ENCODE measurements at regions not wholly inside any gene's neighbourhood (a gene's known extent, or its start where the extent isn't known, plus 50 kb on each side); places are given as distances from the start of the nearest gene placed in this dataset.
"Not testable (repeated sequence)": the region's sequence is repeated elsewhere in the genome, so short reads cannot be mapped to it uniquely, and the experiment has no call there.

DNA sequence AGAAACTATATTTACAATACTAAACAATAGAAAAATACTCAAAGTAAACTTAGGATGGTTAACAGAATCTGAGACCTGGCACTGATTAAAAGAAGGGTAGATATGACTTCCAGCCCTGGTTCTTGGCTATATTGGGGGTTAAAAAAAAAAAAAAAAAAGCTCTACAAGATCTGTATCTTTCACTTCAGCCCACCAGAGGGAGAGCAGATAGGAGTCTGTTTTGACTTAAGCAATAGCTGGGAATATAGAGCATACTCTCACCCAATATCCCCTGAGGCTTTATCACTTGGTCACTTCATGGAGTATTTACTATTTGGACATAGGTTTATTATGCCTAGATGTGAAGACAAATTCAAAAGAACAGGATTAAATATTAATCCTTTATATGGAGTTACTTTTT is 598.9 kb upstream of the LINC00305 start (continued):
- TF ChIP-seq, protein P1, sequence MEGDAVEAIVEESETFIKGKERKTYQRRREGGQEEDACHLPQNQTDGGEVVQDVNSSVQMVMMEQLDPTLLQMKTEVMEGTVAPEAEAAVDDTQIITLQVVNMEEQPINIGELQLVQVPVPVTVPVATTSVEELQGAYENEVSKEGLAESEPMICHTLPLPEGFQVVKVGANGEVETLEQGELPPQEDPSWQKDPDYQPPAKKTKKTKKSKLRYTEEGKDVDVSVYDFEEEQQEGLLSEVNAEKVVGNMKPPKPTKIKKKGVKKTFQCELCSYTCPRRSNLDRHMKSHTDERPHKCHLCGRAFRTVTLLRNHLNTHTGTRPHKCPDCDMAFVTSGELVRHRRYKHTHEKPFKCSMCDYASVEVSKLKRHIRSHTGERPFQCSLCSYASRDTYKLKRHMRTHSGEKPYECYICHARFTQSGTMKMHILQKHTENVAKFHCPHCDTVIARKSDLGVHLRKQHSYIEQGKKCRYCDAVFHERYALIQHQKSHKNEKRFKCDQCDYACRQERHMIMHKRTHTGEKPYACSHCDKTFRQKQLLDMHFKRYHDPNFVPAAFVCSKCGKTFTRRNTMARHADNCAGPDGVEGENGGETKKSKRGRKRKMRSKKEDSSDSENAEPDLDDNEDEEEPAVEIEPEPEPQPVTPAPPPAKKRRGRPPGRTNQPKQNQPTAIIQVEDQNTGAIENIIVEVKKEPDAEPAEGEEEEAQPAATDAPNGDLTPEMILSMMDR (IDR thresholded peaks at IDR 0.05), result no peak

GRCh38 chr18:64742898-64743297 is 594.0 kb upstream of the LINC00305 start:
- ATAC-seq (no peak), FAIRE-seq (no peak), DNase-seq (ENCODE audit: low read depth in 1 of 2, low spot score in 1 of 2) (no peak)
- TF ChIP-seq GATA3 (IDR thresholded peaks at IDR 0.05; ENCODE audit: borderline replicate concordance) (no peak), CHD2 (IDR thresholded peaks at IDR 0.05; ENCODE audit: low read length, partially characterized antibody) (no peak), HMGXB4 (CRISPR knock-in tag; IDR thresholded peaks at IDR 0.05; ENCODE audit: borderline replicate concordance) (no peak), HOXB5 (CRISPR knock-in tag; IDR thresholded peaks at IDR 0.05) (no peak), POLR2AphosphoS2 (conservative IDR thresholded peaks at IDR 0.05; ENCODE audit: low read length) (no peak), EP300 (IDR thresholded peaks at IDR 0.05) (no peak), ATOH8 (CRISPR knock-in tag; IDR thresholded peaks at IDR 0.05; ENCODE audit: low read depth) (no peak)
- Histone ChIP-seq H3K4me2 (no peak overlapping the region), H3K9me3 (no peaks in the 10 kb centered on the region), H3K4me3 (no peak overlapping the region), H3K4me1 (no peaks in the 10 kb centered on the region), H3K27ac (no peak overlapping the region)
- CTCF ChIA-PET, result no interaction called here
- POLR2A ChIA-PET, result no interaction called here

DNA sequence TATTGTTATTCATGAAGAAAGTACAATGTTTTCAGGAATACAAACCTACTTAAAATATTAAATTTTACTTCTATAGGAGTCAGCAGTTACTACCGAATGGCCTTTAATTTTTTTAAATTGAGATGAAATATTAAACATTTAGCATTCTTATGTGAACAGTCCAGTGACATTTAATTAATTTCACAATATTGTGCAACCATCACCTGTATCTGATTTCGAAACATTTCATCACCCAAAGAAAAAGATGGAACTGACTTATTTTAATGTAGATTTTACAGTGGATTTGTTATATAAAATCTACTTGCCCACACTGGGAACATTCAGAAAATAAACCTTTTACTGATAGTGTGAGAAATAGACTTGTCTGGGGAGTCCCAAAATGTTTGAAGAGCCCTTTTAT is 585.2 kb upstream of the LINC00305 start:
- no peak for TF ChIP-seq CHD4 (IDR thresholded peaks at IDR 0.05; ENCODE audit: borderline replicate concordance)
- no peak for TF ChIP-seq GATA3 (IDR thresholded peaks at IDR 0.05; ENCODE audit: borderline replicate concordance)
- TF ChIP-seq HOXB5 (CRISPR knock-in tag; IDR thresholded peaks at IDR 0.05), result no peak
- no peak for TF ChIP-seq NR3C1 (IDR thresholded peaks at IDR 0.05)
- TF ChIP-seq PHF8 (IDR thresholded peaks at IDR 0.05; ENCODE audit: borderline replicate concordance, low read depth), result no peak
- TF ChIP-seq HEYL (CRISPR knock-in tag; IDR thresholded peaks at IDR 0.05), result no peak
- TF ChIP-seq HDAC2 (IDR thresholded peaks at IDR 0.05), result no peak
- no peak for TF ChIP-seq E2F6 (IDR thresholded peaks at IDR 0.05; ENCODE audit: borderline replicate concordance, low read depth)
- 19% methylated on average over 2 of the region's 2 CpGs for WGBS (ENCODE audit: missing lambda C conversion rate)
- no peak for ATAC-seq
- FAIRE-seq, result no peak
- no peak for DNase-seq (ENCODE audit: low read depth in 1 of 2, low spot score in 1 of 2)
- ChIA-PET POLR2A (no interaction called here), CTCF (no interaction called here)
- Histone ChIP-seq H3K4me2 (no peak overlapping the region), H3K9me3 (no peaks in the 10 kb centered on the region), H3K27ac (no peak overlapping the region), H3K4me3 (no peak overlapping the region), H3K4me1 (no peaks in the 10 kb centered on the region)

- H3K9me3 ChIP-seq; CTCF ChIA-PET; H3K4me3 ChIP-seq; FAIRE-seq; H3K27ac ChIP-seq; ATAC-seq; H3K4me2 ChIP-seq; H3K4me1 ChIP-seq; DNase-seq (ENCODE audit: low read depth in 1 of 2, low spot score in 1 of 2); POLR2A ChIA-PET: not testable (repeated sequence)
- 83% methylated on average over 8 of the region's 39 CpGs for whole genome bisulfite sequencing (ENCODE audit: missing lambda C conversion rate)
These were observed 576.8 kb upstream of the LINC00305 start for GRCh38 chr18:64725657-64726056.
